ENCODE measurements at regions not wholly inside any gene's neighbourhood (a gene's known extent, or its start where the extent isn't known, plus 50 kb on each side); places are given as distances from the start of the nearest gene placed in this dataset.

GRCh38 chr12:87160848-87161601, 868.2 kb downstream of the C12orf50 start:
- TF ChIP-seq YY1 (IDR thresholded peaks at IDR 0.05; ENCODE audit: insufficient read depth, insufficient read length) = no peak
- no peak for TF ChIP-seq SUZ12 (IDR thresholded peaks at IDR 0.05; ENCODE audit: extremely low read depth, insufficient read depth, insufficient read length)
- no peak for TF ChIP-seq ZNF274 (IDR thresholded peaks at IDR 0.05; ENCODE audit: low read depth, low read length)
